H9 (cell line): ENCODE measurements at regions not wholly inside any gene's neighbourhood (a gene's known extent, or its start where the extent isn't known, plus 50 kb on each side); places are given as distances from the start of the nearest gene placed in this dataset.

Experiments
- DNase-seq: peaks from one replicate; pipeline ENCODE4 v3.0.0-alpha.2; 2017
- H2AFZ ChIP-seq: one replicate; pipeline ENCODE4 v1.6.1; 2013; ENCODE audit warnings: mild to moderate bottlenecking, low read length, control low read depth, moderate library complexity
- H2AK5ac ChIP-seq: 2 replicates; pipeline ENCODE4 v1.6.1; 2013; ENCODE audit warnings: low read length, control low read depth, mixed read lengths; ENCODE audit not compliant: insufficient read length
- H2BK120ac ChIP-seq: one replicate; pipeline ENCODE4 v1.6.1; 2013; ENCODE audit warnings: low read depth, mild to moderate bottlenecking, low read length, control low read depth, inconsistent platforms; ENCODE audit not compliant: poor library complexity, severe bottlenecking
- H2BK12ac ChIP-seq: 2 replicates; pipeline ENCODE4 v1.6.1; 2013; ENCODE audit warnings: low read length, control low read depth, mixed read lengths, low read depth; ENCODE audit not compliant: insufficient read length
- H2BK15ac ChIP-seq: 2 replicates; pipeline ENCODE4 v1.6.1; 2013; ENCODE audit warnings: low read depth, low read length, control low read depth
- H2BK20ac ChIP-seq: one replicate; pipeline ENCODE4 v1.6.1; 2013; ENCODE audit warnings: low read depth, mild to moderate bottlenecking, low read length, control low read depth, inconsistent platforms; ENCODE audit not compliant: poor library complexity, severe bottlenecking
- H2BK5ac ChIP-seq: 2 replicates; pipeline ENCODE4 v1.6.1; 2013; ENCODE audit warnings: low read length, control low read depth, mixed read lengths; ENCODE audit not compliant: insufficient read length
- H3K14ac ChIP-seq: 2 replicates; pipeline ENCODE4 v1.6.1; 2013; ENCODE audit warnings: low read length, control low read depth; ENCODE audit not compliant: insufficient read depth
- H3K18ac ChIP-seq: 2 replicates; pipeline ENCODE4 v1.6.1; 2013; ENCODE audit warnings: low read depth, mild to moderate bottlenecking, mixed read lengths, low read length, control low read depth; ENCODE audit not compliant: insufficient read length
- H3K23ac ChIP-seq: 2 replicates; pipeline ENCODE4 v1.6.1; 2013; ENCODE audit warnings: low read length, control low read depth, mixed read lengths, low read depth; ENCODE audit not compliant: insufficient read length
- H3K23me2 ChIP-seq: 2 replicates; pipeline ENCODE4 v1.6.1; 2013; ENCODE audit warnings: low read depth, mild to moderate bottlenecking, mixed read lengths, low read length, control low read depth; ENCODE audit not compliant: insufficient read length, poor library complexity, severe bottlenecking
- H3K27ac ChIP-seq: 2 replicates; pipeline ENCODE4 v1.5.1; 2013; ENCODE audit warnings: low read length, control low read depth, mixed read lengths, low read depth; ENCODE audit not compliant: insufficient read length
- H3K27me3 ChIP-seq: 2 replicates; pipeline ENCODE4 v1.6.1; 2013; ENCODE audit warnings: low read length, control low read depth, inconsistent platforms; ENCODE audit not compliant: insufficient read depth
- H3K4ac ChIP-seq: 2 replicates; pipeline ENCODE4 v1.6.1; 2013; ENCODE audit warnings: low read depth, mild to moderate bottlenecking, control low read depth, inconsistent platforms, low read length, moderate library complexity
- H3K4me1 ChIP-seq: 2 replicates; pipeline ENCODE4 v1.6.1; 2013; ENCODE audit warnings: low read length, control low read depth, inconsistent platforms; ENCODE audit not compliant: insufficient read depth
- H3K4me2 ChIP-seq: 2 replicates; pipeline ENCODE4 v1.6.1; 2013; ENCODE audit warnings: low read length, control low read depth, mixed read lengths; ENCODE audit not compliant: insufficient read length, insufficient read depth
- H3K56ac ChIP-seq: 2 replicates; pipeline ENCODE4 v1.6.1; 2013; ENCODE audit warnings: low read depth, mild to moderate bottlenecking, mixed read lengths, low read length, control low read depth; ENCODE audit not compliant: insufficient read length
- H3K79me1 ChIP-seq: 2 replicates; pipeline ENCODE4 v1.6.1; 2013; ENCODE audit warnings: low read depth, mild to moderate bottlenecking, moderate library complexity, low read length, control low read depth, inconsistent platforms; ENCODE audit not compliant: insufficient read depth, poor library complexity, severe bottlenecking
- H3K79me2 ChIP-seq: 2 replicates; pipeline ENCODE4 v1.6.1; 2013; ENCODE audit warnings: low read length, control low read depth, inconsistent platforms; ENCODE audit not compliant: insufficient read depth
- H3K9ac ChIP-seq: 2 replicates; pipeline ENCODE4 v1.6.1; 2013; ENCODE audit warnings: low read length, control low read depth, mixed read lengths; ENCODE audit not compliant: insufficient read length; ENCODE audit errors: extremely low read depth
- H3K9me3 ChIP-seq: one replicate; pipeline ENCODE4 v1.6.1; 2013; ENCODE audit warnings: low read depth, low read length, inconsistent platforms; ENCODE audit not compliant: control insufficient read depth
- H3T11ph ChIP-seq: one replicate; pipeline ENCODE4 v1.6.1; 2013; ENCODE audit warnings: mild to moderate bottlenecking, low read length, control low read depth, inconsistent platforms
- H4K20me1 ChIP-seq: one replicate; pipeline ENCODE4 v1.6.1; 2013; ENCODE audit not compliant: control insufficient read depth, insufficient read length, insufficient read depth
- H4K5ac ChIP-seq: 2 replicates; pipeline ENCODE4 v1.6.1; 2013; ENCODE audit warnings: low read depth, mild to moderate bottlenecking, mixed read lengths, low read length, control low read depth; ENCODE audit not compliant: insufficient read length
- H4K8ac ChIP-seq: replicated peaks from 2 replicates; pipeline ENCODE4 v1.6.1; 2013; ENCODE audit warnings: low read length, control low read depth, mixed read lengths, low read depth; ENCODE audit not compliant: insufficient read length
- H4K91ac ChIP-seq: 2 replicates; pipeline ENCODE4 v1.6.1; 2013; ENCODE audit warnings: low read depth, mild to moderate bottlenecking, moderate library complexity, mixed read lengths, low read length, control low read depth; ENCODE audit not compliant: insufficient read length
- H3K27ac Mint-ChIP-seq, 3 experiments: 2 replicates in 2 of 3; 3 replicates in 1 of 3; pipeline ENCODE4 v1.8.0; 2020 to 2021; ENCODE audit warnings: mixed read lengths in 3 of 3, mild to moderate bottlenecking in 1 of 3, moderate library complexity in 1 of 3
- H3K27me3 Mint-ChIP-seq: 2 replicates; pipeline ENCODE4 v1.8.0; 2021; ENCODE audit warnings: low read depth, mild to moderate bottlenecking, moderate library complexity, mixed read lengths
- H3K36me3 Mint-ChIP-seq, 3 experiments: 2 replicates in 2 of 3; 3 replicates in 1 of 3; pipeline ENCODE4 v1.8.0; 2020 to 2021; ENCODE audit warnings: low read depth in 3 of 3, mixed read lengths in 3 of 3; ENCODE audit not compliant: insufficient read depth in 1 of 3
- H3K4me1 Mint-ChIP-seq, 2 experiments: 2 replicates each; pipeline ENCODE4 v1.8.0; 2020; ENCODE audit warnings: mixed read lengths in 2 of 2
- H3K4me3 Mint-ChIP-seq, 2 experiments: 2 replicates in 1 of 2; 3 replicates in 1 of 2; pipeline ENCODE4 v1.8.0; 2020 to 2021; ENCODE audit warnings: mild to moderate bottlenecking in 2 of 2, mixed read lengths in 2 of 2, moderate library complexity in 1 of 2
- H3K9me3 Mint-ChIP-seq, 2 experiments: 2 replicates in 1 of 2; 3 replicates in 1 of 2; pipeline ENCODE4 v1.8.0; 2020; ENCODE audit warnings: mild to moderate bottlenecking in 2 of 2, mixed read lengths in 2 of 2, moderate library complexity in 1 of 2
- WGBS: extraction: QIAGEN DNeasy Blood & Tissue Kit; methylation state at CpG from one replicate; pipeline ENCODE4 v1.1.7; 2013; ENCODE audit warnings: missing lambda C conversion rate, low lambda C conversion rate, mixed read lengths; ENCODE audit not compliant: insufficient read length; ENCODE audit errors: extremely low coverage; 5-methylcytosine and 5-hydroxymethylcytosine counted together
- TF ChIP-seq, protein P1 (sequence below): fragments of 200-600 bp; sonication (generic); conservative IDR thresholded peaks from 3 replicates; pipeline ENCODE4 v1.8.0; 2021; ENCODE audit warnings: antibody characterized with exemption, mild to moderate bottlenecking

DNA sequence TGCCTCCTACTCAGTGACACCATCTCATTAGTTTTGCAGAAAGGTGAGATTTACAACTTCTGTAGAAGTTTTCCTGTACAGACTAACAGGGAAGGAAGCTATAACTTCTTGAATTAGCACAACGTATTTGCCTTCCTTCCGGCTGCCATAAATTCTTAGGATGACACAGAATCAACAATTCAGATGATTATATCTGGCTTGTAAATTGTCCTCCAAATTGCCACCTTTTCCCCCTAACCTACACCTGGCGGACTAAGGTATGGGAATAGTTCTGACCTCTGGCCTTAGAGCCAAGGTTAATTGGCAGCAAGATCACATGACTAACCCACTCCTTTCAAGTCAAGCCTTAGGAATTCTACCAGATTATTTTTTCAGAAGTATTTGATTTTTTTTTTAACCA, 284.3 kb downstream of the LMO4 start:
- no CpG with 5 or more reads among the region's 3 CpGs for WGBS
- Histone ChIP-seq H2BK20ac (no peak overlapping the region), H3K9ac (no peak overlapping the region), H3K27ac (no peak overlapping the region), H2BK15ac (no peak overlapping the region), H4K91ac (no peak overlapping the region), H3K14ac (no peak overlapping the region), H3K56ac (no peak overlapping the region), H3K23me2 (no peaks in the 10 kb centered on the region), H2BK120ac (no peak overlapping the region), H3K79me2 (no peaks in the 10 kb centered on the region), H2AK5ac (no peak overlapping the region), H3K18ac (no peak overlapping the region), H3K4ac (no peak overlapping the region), H3K79me1 (no peaks in the 10 kb centered on the region), H3K4me2 (no peak overlapping the region), H3T11ph (no peak overlapping the region), H4K5ac (no peak overlapping the region), H3K27me3 (no peaks in the 10 kb centered on the region), H4K20me1 (no peaks in the 10 kb centered on the region), H3K9me3 (no peaks in the 10 kb centered on the region), H3K4me1 (no peaks in the 10 kb centered on the region), H3K23ac (no peak overlapping the region), H4K8ac (no peak overlapping the region), H2BK5ac (no peak overlapping the region), H2AFZ (no peak overlapping the region), H2BK12ac (no peak overlapping the region)
- Mint-ChIP-seq H3K4me3 (no peak overlapping the region), H3K27me3 (no peaks in the 10 kb centered on the region), H3K4me1 (peaks cover 2 to 6% of the 10 kb centered on the region in 2 experiments; a peak in 3 of 4 replicates), H3K27ac (no peak overlapping the region), H3K9me3 (no peaks in the 10 kb centered on the region), H3K36me3 (no peaks in the 10 kb centered on the region; a peak in 1 of 7 replicates)
- TF ChIP-seq, protein P1, sequence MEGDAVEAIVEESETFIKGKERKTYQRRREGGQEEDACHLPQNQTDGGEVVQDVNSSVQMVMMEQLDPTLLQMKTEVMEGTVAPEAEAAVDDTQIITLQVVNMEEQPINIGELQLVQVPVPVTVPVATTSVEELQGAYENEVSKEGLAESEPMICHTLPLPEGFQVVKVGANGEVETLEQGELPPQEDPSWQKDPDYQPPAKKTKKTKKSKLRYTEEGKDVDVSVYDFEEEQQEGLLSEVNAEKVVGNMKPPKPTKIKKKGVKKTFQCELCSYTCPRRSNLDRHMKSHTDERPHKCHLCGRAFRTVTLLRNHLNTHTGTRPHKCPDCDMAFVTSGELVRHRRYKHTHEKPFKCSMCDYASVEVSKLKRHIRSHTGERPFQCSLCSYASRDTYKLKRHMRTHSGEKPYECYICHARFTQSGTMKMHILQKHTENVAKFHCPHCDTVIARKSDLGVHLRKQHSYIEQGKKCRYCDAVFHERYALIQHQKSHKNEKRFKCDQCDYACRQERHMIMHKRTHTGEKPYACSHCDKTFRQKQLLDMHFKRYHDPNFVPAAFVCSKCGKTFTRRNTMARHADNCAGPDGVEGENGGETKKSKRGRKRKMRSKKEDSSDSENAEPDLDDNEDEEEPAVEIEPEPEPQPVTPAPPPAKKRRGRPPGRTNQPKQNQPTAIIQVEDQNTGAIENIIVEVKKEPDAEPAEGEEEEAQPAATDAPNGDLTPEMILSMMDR, result no peak
- DNase-seq, result no peak
